ENCODE measurements at regions not wholly inside any gene's neighbourhood (a gene's known extent, or its start where the extent isn't known, plus 50 kb on each side); places are given as distances from the start of the nearest gene placed in this dataset.

DNA sequence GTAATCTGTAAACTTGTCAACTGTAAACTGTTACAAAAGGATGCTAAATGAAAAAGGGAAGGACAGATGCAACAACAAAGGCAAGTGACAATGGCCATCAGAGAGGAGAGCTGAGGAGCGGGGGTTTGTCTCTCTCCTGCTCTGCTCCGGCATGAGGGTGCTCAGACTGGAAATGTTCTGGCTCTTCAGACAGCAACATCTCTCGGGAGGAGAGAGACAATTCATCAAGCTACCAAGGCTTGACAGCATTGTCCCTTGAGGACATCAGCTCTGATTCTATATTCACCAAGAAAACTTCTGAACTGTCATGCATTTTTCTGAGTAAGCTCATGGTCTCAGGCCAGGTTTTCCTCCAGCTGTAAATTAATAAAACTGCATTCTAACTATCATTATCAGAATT, 408.2 kb downstream of the IGSF11 start:
- TF ChIP-seq, protein P1, sequence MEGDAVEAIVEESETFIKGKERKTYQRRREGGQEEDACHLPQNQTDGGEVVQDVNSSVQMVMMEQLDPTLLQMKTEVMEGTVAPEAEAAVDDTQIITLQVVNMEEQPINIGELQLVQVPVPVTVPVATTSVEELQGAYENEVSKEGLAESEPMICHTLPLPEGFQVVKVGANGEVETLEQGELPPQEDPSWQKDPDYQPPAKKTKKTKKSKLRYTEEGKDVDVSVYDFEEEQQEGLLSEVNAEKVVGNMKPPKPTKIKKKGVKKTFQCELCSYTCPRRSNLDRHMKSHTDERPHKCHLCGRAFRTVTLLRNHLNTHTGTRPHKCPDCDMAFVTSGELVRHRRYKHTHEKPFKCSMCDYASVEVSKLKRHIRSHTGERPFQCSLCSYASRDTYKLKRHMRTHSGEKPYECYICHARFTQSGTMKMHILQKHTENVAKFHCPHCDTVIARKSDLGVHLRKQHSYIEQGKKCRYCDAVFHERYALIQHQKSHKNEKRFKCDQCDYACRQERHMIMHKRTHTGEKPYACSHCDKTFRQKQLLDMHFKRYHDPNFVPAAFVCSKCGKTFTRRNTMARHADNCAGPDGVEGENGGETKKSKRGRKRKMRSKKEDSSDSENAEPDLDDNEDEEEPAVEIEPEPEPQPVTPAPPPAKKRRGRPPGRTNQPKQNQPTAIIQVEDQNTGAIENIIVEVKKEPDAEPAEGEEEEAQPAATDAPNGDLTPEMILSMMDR (IDR thresholded peaks at IDR 0.05): no peak
- no peak for TF ChIP-seq POLR2A (IDR thresholded peaks at IDR 0.05)

All from right lobe of liver (tissue), 4 donors.